ENCODE measurements at regions not wholly inside any gene's neighbourhood (a gene's known extent, or its start where the extent isn't known, plus 50 kb on each side); places are given as distances from the start of the nearest gene placed in this dataset.

GRCh38 chr1:83583351-83584014 lies 415.4 kb downstream of the TTLL7 start:
- in situ Hi-C loops (cut with MboI; ENCODE audit: low pct_unique_long_range_greater_than_20kb, low sequenced_read_pairs, unreplicated experiment), result no loop called here
- TF ChIP-seq CTCF (IDR thresholded peaks at IDR 0.05; ENCODE audit: extremely low read depth, insufficient read depth, missing control alignments), result peak; percentile 49
- DNase-seq (ENCODE audit: low spot score), result no peak

GRCh38 chr1:83581747-83582146 lies 417.2 kb downstream of the TTLL7 start:
- TF ChIP-seq CTCF (IDR thresholded peaks at IDR 0.05; ENCODE audit: extremely low read depth, insufficient read depth, missing control alignments), result no peak
- no peak for DNase-seq (ENCODE audit: low spot score)
- in situ Hi-C loops (cut with MboI; ENCODE audit: low pct_unique_long_range_greater_than_20kb, low sequenced_read_pairs, unreplicated experiment), result no loop called here

GRCh38 chr1:83574791-83575190 lies 424.1 kb downstream of the TTLL7 start:
- in situ Hi-C loops (cut with MboI; ENCODE audit: low pct_unique_long_range_greater_than_20kb, low sequenced_read_pairs, unreplicated experiment), result no loop called here
- no peak for DNase-seq (ENCODE audit: low spot score)
- TF ChIP-seq CTCF (IDR thresholded peaks at IDR 0.05; ENCODE audit: extremely low read depth, insufficient read depth, missing control alignments), result no peak

- in situ Hi-C loops (cut with MboI; ENCODE audit: low pct_unique_long_range_greater_than_20kb, low sequenced_read_pairs, unreplicated experiment), result no loop called here
- no peak for TF ChIP-seq CTCF (IDR thresholded peaks at IDR 0.05; ENCODE audit: extremely low read depth, insufficient read depth, missing control alignments)
- no peak for DNase-seq (ENCODE audit: low spot score)
Measured at GRCh38 chr1:83573776-83574175, 425.2 kb downstream of the TTLL7 start.

- in situ Hi-C loops (cut with MboI; ENCODE audit: low pct_unique_long_range_greater_than_20kb, low sequenced_read_pairs, unreplicated experiment), result no loop called here
- no peak for DNase-seq (ENCODE audit: low spot score)
- TF ChIP-seq CTCF (IDR thresholded peaks at IDR 0.05; ENCODE audit: extremely low read depth, insufficient read depth, missing control alignments), result no peak
Measured at GRCh38 chr1:83571536-83571935, 427.4 kb downstream of the TTLL7 start.

- no peak for DNase-seq (ENCODE audit: low spot score)
- TF ChIP-seq CTCF (IDR thresholded peaks at IDR 0.05; ENCODE audit: extremely low read depth, insufficient read depth, missing control alignments), result no peak
- in situ Hi-C loops (cut with MboI; ENCODE audit: low pct_unique_long_range_greater_than_20kb, low sequenced_read_pairs, unreplicated experiment), result no loop called here
Measured at GRCh38 chr1:83561346-83561745, 437.6 kb downstream of the TTLL7 start.

Data from GM13977 (cell line).